ENCODE measurements at regions not wholly inside any gene's neighbourhood (a gene's known extent, or its start where the extent isn't known, plus 50 kb on each side); places are given as distances from the start of the nearest gene placed in this dataset.

GRCh38 chr1:4394366-4394765 lies 260.0 kb upstream of the AJAP1 start:
- TF ChIP-seq CTCF (IDR thresholded peaks at IDR 0.05) (no peak), POLR2A (IDR thresholded peaks at IDR 0.05) (no peak)

All from thyroid gland (tissue), 4 donors.